Panc1 (cell line): ENCODE measurements at regions not wholly inside any gene's neighbourhood (a gene's known extent, or its start where the extent isn't known, plus 50 kb on each side); places are given as distances from the start of the nearest gene placed in this dataset.

Experiments used
- ATAC-seq: fragments of 200-7000 bp; cut with Tn5 transposase; 2 replicates; pipeline ENCODE4 v1.9.1; 2020; ENCODE audit warnings: mild to moderate bottlenecking, moderate library complexity
- BruUV-seq: library from RNA; stranded (reverse); fragments of 400-500 nt; replicated peaks from 2 replicates; lab custom pipeline; 2021; lab: Mats Ljungman, UMichigan
- CTCF ChIA-PET: fragments of 300-600 bp; sonication (Branson Sonifier 250); formaldehyde crosslinking; loops from one replicate; lab custom pipeline; 2022; ENCODE audit warnings: antibody characterized with exemption; lab: Charles Lee
- POLR2A ChIA-PET: fragments of 300-600 bp; sonication (Branson Sonifier 250); formaldehyde crosslinking; loops from one replicate; lab custom pipeline; 2022; ENCODE audit warnings: antibody characterized with exemption; lab: Charles Lee
- DNase-seq: peaks from one replicate; pipeline ENCODE4 v3.0.0-alpha.2; 2010; ENCODE audit warnings: low read depth, low spot score
- H3K27ac ChIP-seq: 2 replicates; pipeline ENCODE4 v1.5.1; 2011; ENCODE audit warnings: mild to moderate bottlenecking, low read length, inconsistent platforms
- H3K27me3 ChIP-seq: fragments of 200-500 bp; sonication (Bioruptor generic); 2 replicates; pipeline ENCODE4 v1.6.0; 2014; ENCODE audit warnings: low read length, inconsistent platforms; ENCODE audit not compliant: control insufficient read depth, insufficient read depth
- H3K36me3 ChIP-seq: fragments of 200-500 bp; sonication (Bioruptor generic); 2 replicates; pipeline ENCODE4 v1.5.1; 2014; ENCODE audit warnings: inconsistent platforms, mild to moderate bottlenecking, low read length, moderate library complexity; ENCODE audit not compliant: control insufficient read depth, insufficient read depth
- H3K4me1 ChIP-seq: 2 replicates; pipeline ENCODE4 v1.5.1; 2011; ENCODE audit warnings: inconsistent platforms, mild to moderate bottlenecking, low read length, moderate library complexity; ENCODE audit not compliant: control insufficient read depth, insufficient read depth
- H3K4me3 ChIP-seq, 2 experiments: 2 replicates each; pipeline ENCODE4 v1.5.1; 2011 to 2012; ENCODE audit warnings: low read depth in 2 of 2, low read length in 2 of 2, mild to moderate bottlenecking in 2 of 2, inconsistent platforms in 1 of 2, moderate library complexity in 1 of 2
- H3K9me3 ChIP-seq: fragments of 200-500 bp; sonication (Bioruptor generic); 2 replicates; pipeline ENCODE4 v1.5.1; 2014; ENCODE audit warnings: low read depth, mild to moderate bottlenecking, inconsistent platforms, low read length, moderate library complexity; ENCODE audit not compliant: control insufficient read depth, insufficient read depth
- CTCF ChIP-seq: fragments of 450-650 bp; IDR thresholded peaks from 2 replicates; pipeline ENCODE4 v1.5.1; 2017; ENCODE audit warnings: mild to moderate bottlenecking
- POLR2AphosphoS5 ChIP-seq: IDR thresholded peaks from 2 replicates; pipeline ENCODE4 v1.6.1; 2012; ENCODE audit warnings: mild to moderate bottlenecking, low read depth, low read length, moderate library complexity
- REST ChIP-seq, 2 experiments: IDR thresholded peaks; 2 replicates each; pipeline ENCODE4 v1.6.1; 2011 to 2012; ENCODE audit warnings: low read depth in 2 of 2, control low read depth in 1 of 2, low read length in 1 of 2, mild to moderate bottlenecking in 1 of 2, moderate library complexity in 1 of 2; ENCODE audit not compliant: insufficient read depth in 1 of 2
- SIN3A ChIP-seq: IDR thresholded peaks from 2 replicates; pipeline ENCODE4 v1.6.1; 2012; ENCODE audit warnings: low read depth, mild to moderate bottlenecking, low read length, moderate library complexity, borderline replicate concordance; ENCODE audit not compliant: insufficient read depth
- TCF7L2 ChIP-seq: IDR thresholded peaks from 2 replicates; pipeline ENCODE4 v1.6.1; 2011; ENCODE audit warnings: mild to moderate bottlenecking, low read depth, low read length, inconsistent platforms
- in situ Hi-C: cut with HindIII; loops from 2 replicates; pipeline ENCODE4 v1.10.0; 2016; ENCODE audit warnings: low sequenced_read_pairs, low pct_unique_long_range_greater_than_20kb
- intact Hi-C: fragments of 100-400 bp; cut with micrococcal nuclease; formaldehyde crosslinking; loops from one replicate; pipeline ENCODE4 v1.10.0; 2022; ENCODE audit not compliant: unreplicated experiment

- H3K27me3 ChIP-seq = no peaks in the 10 kb centered on the region
- CTCF ChIA-PET = no interaction called here
- no peaks in the 10 kb centered on the region for H3K36me3 ChIP-seq
- no TSS peak for BruUV-seq
- no peaks in the 10 kb centered on the region for H3K4me1 ChIP-seq
- H3K27ac ChIP-seq = no peak overlapping the region
- DNase-seq (no peak), ATAC-seq (no peak)
- H3K4me3 ChIP-seq = no peak overlapping the region
- no peaks in the 10 kb centered on the region for H3K9me3 ChIP-seq
- in situ Hi-C loops = no loop called here
- intact Hi-C loops = no loop called here
- POLR2A ChIA-PET = no interaction called here
- TF ChIP-seq REST (IDR thresholded peaks at IDR 0.05; ENCODE audit: insufficient read depth in 1 of 2, low read depth in 2 of 2, low read length in 1 of 2) = no peak
- no peak for TF ChIP-seq TCF7L2
- no peak for TF ChIP-seq SIN3A
- no peak for TF ChIP-seq CTCF
- TF ChIP-seq POLR2AphosphoS5 = no peak
Measured at GRCh38 chr14:89540009-89540829, 123.2 kb upstream of the FOXN3 start.

GRCh38 chr14:89537911-89538310 lies 120.9 kb upstream of the FOXN3 start:
- POLR2A ChIA-PET = no interaction called here
- Histone ChIP-seq H3K36me3 (no peaks in the 10 kb centered on the region), H3K27ac (no peak overlapping the region), H3K9me3 (no peaks in the 10 kb centered on the region), H3K4me1 (no peaks in the 10 kb centered on the region), H3K4me3 (no peak overlapping the region), H3K27me3 (no peaks in the 10 kb centered on the region)
- in situ Hi-C loops (no loop called here), intact Hi-C loops (no loop called here)
- no TSS peak for BruUV-seq
- CTCF ChIA-PET = no interaction called here
- no peak for DNase-seq
- no peak for ATAC-seq
- TF ChIP-seq POLR2AphosphoS5 (no peak), CTCF (no peak), TCF7L2 (no peak), SIN3A (no peak), REST (IDR thresholded peaks at IDR 0.05; ENCODE audit: insufficient read depth in 1 of 2, low read depth in 2 of 2, low read length in 1 of 2) (no peak)
